OCI-LY7 (cell line): ENCODE measurements at regions not wholly inside any gene's neighbourhood (a gene's known extent, or its start where the extent isn't known, plus 50 kb on each side); places are given as distances from the start of the nearest gene placed in this dataset.

Source experiments
- BruUV-seq: library from RNA; stranded (reverse); fragments of 400-500 nt; replicated peaks from 2 replicates; lab custom pipeline; 2021; lab: Mats Ljungman, UMichigan
- CTCF ChIA-PET: fragments of 300-600 bp; sonication (Branson Sonifier 250); formaldehyde crosslinking; loops from one replicate; lab custom pipeline; 2022; ENCODE audit warnings: antibody characterized with exemption; ENCODE audit not compliant: unreplicated experiment; lab: Charles Lee
- POLR2A ChIA-PET: fragments of 300-600 bp; sonication (Branson Sonifier 250); formaldehyde crosslinking; loops from one replicate; lab custom pipeline; 2022; ENCODE audit warnings: antibody characterized with exemption; lab: Charles Lee
- DNase-seq: peaks from one replicate; pipeline ENCODE4 v3.0.0-alpha.2; 2015; ENCODE audit warnings: low spot score
- H2AFZ ChIP-seq: fragments of 200-600 bp; sonication (generic), shearing (Covaris generic); 2 replicates; pipeline ENCODE4 v1.6.1; 2014; ENCODE audit warnings: mild to moderate bottlenecking, antibody characterized with exemption, low read length, moderate library complexity
- H3K27ac ChIP-seq: fragments of 200-600 bp; sonication (generic); 2 replicates; pipeline ENCODE4 v1.5.1; 2014; ENCODE audit warnings: mixed run types, low read depth, mild to moderate bottlenecking, moderate library complexity, low read length, inconsistent platforms; ENCODE audit not compliant: poor library complexity, severe bottlenecking
- H3K36me3 ChIP-seq: fragments of 200-600 bp; sonication (generic); 2 replicates; pipeline ENCODE4 v1.6.1; 2014; ENCODE audit warnings: mild to moderate bottlenecking, antibody characterized with exemption, low read length, moderate library complexity, mixed read lengths; ENCODE audit not compliant: insufficient read depth
- H3K4me1 ChIP-seq: fragments of 200-600 bp; sonication (generic); 2 replicates; pipeline ENCODE4 v1.5.1; 2014; ENCODE audit warnings: mild to moderate bottlenecking, low read length; ENCODE audit not compliant: insufficient read depth, poor library complexity, severe bottlenecking
- H3K4me2 ChIP-seq: fragments of 200-600 bp; sonication (generic); 2 replicates; pipeline ENCODE4 v1.6.1; 2014; ENCODE audit warnings: mild to moderate bottlenecking, low read length
- H3K4me3 ChIP-seq: fragments of 200-600 bp; sonication (generic); 2 replicates; pipeline ENCODE4 v1.5.1; 2014; ENCODE audit warnings: mild to moderate bottlenecking, low read depth, low read length; ENCODE audit not compliant: poor library complexity, severe bottlenecking
- H3K79me2 ChIP-seq: fragments of 200-600 bp; sonication (generic); 2 replicates; pipeline ENCODE4 v1.6.1; 2016; ENCODE audit warnings: low read depth, mild to moderate bottlenecking, low read length, moderate library complexity, mixed read lengths; ENCODE audit not compliant: insufficient read depth
- H3K9me2 ChIP-seq: fragments of 200-600 bp; sonication (generic); 2 replicates; pipeline ENCODE4 v1.6.1; 2016; ENCODE audit warnings: mild to moderate bottlenecking, low read length, mixed read lengths; ENCODE audit not compliant: insufficient read depth
- H3K9me3 ChIP-seq: fragments of 200-600 bp; sonication (generic); 2 replicates; pipeline ENCODE4 v1.6.1; 2014; ENCODE audit warnings: mild to moderate bottlenecking, mixed run types, low read length, mixed read lengths
- H4K20me1 ChIP-seq: fragments of 200-600 bp; sonication (generic); 2 replicates; pipeline ENCODE4 v1.6.1; 2014; ENCODE audit warnings: mild to moderate bottlenecking, antibody characterized with exemption, low read length, moderate library complexity, mixed read lengths; ENCODE audit not compliant: insufficient read depth
- EZH2phosphoT487 ChIP-seq: fragments of 200-600 bp; sonication (generic); IDR thresholded peaks from 2 replicates; pipeline ENCODE4 v1.6.1; 2018; ENCODE audit warnings: low read depth, borderline replicate concordance, mild to moderate bottlenecking, mixed run types, antibody characterized with exemption, low read length, moderate library complexity, mixed read lengths
- intact Hi-C: fragments of 100-400 bp; cut with micrococcal nuclease; formaldehyde crosslinking; loops from one replicate; pipeline ENCODE4 v1.10.0; 2022; ENCODE audit not compliant: unreplicated experiment
- TF ChIP-seq, protein P1 (sequence below): fragments of 200-600 bp; sonication (generic); conservative IDR thresholded peaks from 2 replicates; pipeline ENCODE4 v1.5.1; 2014; ENCODE audit warnings: mild to moderate bottlenecking, antibody characterized with exemption, low read length, moderate library complexity, mixed read lengths

- TF ChIP-seq, protein P1, sequence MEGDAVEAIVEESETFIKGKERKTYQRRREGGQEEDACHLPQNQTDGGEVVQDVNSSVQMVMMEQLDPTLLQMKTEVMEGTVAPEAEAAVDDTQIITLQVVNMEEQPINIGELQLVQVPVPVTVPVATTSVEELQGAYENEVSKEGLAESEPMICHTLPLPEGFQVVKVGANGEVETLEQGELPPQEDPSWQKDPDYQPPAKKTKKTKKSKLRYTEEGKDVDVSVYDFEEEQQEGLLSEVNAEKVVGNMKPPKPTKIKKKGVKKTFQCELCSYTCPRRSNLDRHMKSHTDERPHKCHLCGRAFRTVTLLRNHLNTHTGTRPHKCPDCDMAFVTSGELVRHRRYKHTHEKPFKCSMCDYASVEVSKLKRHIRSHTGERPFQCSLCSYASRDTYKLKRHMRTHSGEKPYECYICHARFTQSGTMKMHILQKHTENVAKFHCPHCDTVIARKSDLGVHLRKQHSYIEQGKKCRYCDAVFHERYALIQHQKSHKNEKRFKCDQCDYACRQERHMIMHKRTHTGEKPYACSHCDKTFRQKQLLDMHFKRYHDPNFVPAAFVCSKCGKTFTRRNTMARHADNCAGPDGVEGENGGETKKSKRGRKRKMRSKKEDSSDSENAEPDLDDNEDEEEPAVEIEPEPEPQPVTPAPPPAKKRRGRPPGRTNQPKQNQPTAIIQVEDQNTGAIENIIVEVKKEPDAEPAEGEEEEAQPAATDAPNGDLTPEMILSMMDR, result no peak
- no peak for TF ChIP-seq EZH2phosphoT487
- Histone ChIP-seq H3K27ac (no peak overlapping the region), H3K36me3 (no peaks in the 10 kb centered on the region), H2AFZ (no peak overlapping the region), H3K9me3 (no peaks in the 10 kb centered on the region), H4K20me1 (no peaks in the 10 kb centered on the region), H3K4me3 (no peak overlapping the region), H3K4me2 (no peak overlapping the region), H3K9me2 (no peaks in the 10 kb centered on the region), H3K79me2 (no peaks in the 10 kb centered on the region), H3K4me1 (no peaks in the 10 kb centered on the region)
- ChIA-PET POLR2A (no interaction called here), CTCF (no interaction called here)
- no peak for DNase-seq
- intact Hi-C loops, result no loop called here
- BruUV-seq, result no TSS peak
Measured at GRCh38 chr4:126328914-126329313, 1014.2 kb downstream of the FAT4 start.

DNA sequence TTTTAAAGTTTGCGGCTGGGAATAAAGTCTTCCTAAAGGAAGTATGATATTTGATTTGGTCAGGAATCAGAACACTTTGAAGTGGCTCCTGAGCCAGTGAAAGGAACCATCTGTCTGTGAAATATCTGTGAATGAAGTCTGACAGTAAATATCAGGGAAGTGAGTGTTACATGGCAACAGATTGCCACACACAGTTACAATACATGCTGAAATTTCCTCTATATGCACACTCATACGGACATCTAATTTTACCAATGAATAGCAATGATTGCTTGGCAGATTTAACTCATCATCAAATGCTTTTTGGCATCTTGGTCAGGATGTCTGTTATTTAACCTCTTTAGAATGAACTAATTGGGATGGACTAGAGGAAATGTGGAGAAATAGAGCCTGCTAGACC, 1023.8 kb downstream of the FAT4 start:
- no peaks in the 10 kb centered on the region for H3K79me2 ChIP-seq
- CTCF ChIA-PET, result no interaction called here
- BruUV-seq, result no TSS peak

DNA sequence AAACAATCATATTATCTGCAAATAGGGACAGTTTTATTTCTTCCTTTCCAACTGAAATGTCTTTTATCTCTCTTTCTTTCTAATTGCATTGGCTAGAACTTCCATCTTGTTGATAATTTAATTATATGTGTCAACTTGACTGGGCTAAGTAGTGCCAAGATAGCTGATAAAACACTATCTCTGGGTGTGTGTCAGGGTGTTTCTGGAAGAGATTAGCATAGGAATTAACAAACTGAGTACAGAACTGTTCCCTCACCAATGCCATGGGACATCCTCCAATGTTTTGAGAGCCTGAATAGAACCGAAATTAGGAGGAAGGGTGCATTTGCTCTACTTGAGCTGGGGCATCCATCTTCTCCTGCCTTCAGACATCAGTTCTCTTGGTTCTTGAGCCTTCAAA, 1027.2 kb downstream of the FAT4 start:
- H3K4me1 ChIP-seq, result no peaks in the 10 kb centered on the region
- H3K27ac ChIP-seq, result no peak overlapping the region
- CTCF ChIA-PET, result no interaction called here
- no peaks in the 10 kb centered on the region for H3K79me2 ChIP-seq
- intact Hi-C loops, result no loop called here
- no peak overlapping the region for H3K4me2 ChIP-seq
- H3K9me3 ChIP-seq, result no peaks in the 10 kb centered on the region
- H4K20me1 ChIP-seq, result no peaks in the 10 kb centered on the region
- BruUV-seq, result no TSS peak
- H3K4me3 ChIP-seq, result no peak overlapping the region
- POLR2A ChIA-PET, result no interaction called here
- no peaks in the 10 kb centered on the region for H3K36me3 ChIP-seq
- DNase-seq, result no peak
- H3K9me2 ChIP-seq, result no peaks in the 10 kb centered on the region
- H2AFZ ChIP-seq, result no peak overlapping the region
- no peak for TF ChIP-seq EZH2phosphoT487
- TF ChIP-seq, protein P1, result no peak

More for the DNA sequence above, 1023.8 kb downstream of the FAT4 start:
- Histone ChIP-seq H3K36me3 (no peaks in the 10 kb centered on the region), H3K9me3 (no peaks in the 10 kb centered on the region), H4K20me1 (no peaks in the 10 kb centered on the region), H2AFZ (no peak overlapping the region), H3K27ac (no peak overlapping the region), H3K4me2 (no peak overlapping the region), H3K4me1 (no peaks in the 10 kb centered on the region), H3K4me3 (no peak overlapping the region), H3K9me2 (no peaks in the 10 kb centered on the region)
- DNase-seq, result no peak
- intact Hi-C loops, result no loop called here
- POLR2A ChIA-PET, result no interaction called here
- TF ChIP-seq, protein P1, result no peak
- no peak for TF ChIP-seq EZH2phosphoT487
